ENCODE measurements at regions not wholly inside any gene's neighbourhood (a gene's known extent, or its start where the extent isn't known, plus 50 kb on each side); places are given as distances from the start of the nearest gene placed in this dataset.

DNA sequence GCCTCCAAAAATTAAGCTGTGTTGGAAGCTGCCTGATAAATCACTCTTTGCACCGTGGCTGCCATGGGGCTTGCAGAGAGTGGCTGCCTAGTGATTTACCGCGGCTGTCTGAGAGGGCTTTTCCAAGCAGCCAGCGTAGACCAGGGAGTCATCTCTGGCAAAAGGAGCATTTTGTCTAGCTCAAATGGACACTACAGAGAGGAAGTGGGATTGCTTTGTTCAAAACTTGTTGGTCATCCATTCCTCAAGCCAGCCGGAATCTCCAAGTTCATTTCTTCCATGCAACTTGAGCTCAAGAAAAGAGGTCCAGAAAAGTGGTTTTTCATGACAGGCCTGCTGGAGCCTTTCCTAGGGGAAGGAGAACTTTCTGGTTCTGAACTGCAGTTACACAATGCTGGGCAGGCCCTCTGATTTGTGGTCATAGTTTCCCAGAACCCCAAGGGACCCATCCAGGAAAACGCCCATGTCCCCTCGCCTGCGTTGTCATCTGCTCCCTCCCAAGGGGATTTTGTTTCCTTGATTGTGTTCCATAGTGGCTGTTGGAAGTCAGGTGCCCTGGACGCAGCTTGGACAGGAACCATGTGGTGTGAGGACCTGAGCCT is 108.1 kb downstream of the TRIB2 start:
- DNase-seq (ENCODE audit: low spot score), result no peak
- TF ChIP-seq, protein P1, sequence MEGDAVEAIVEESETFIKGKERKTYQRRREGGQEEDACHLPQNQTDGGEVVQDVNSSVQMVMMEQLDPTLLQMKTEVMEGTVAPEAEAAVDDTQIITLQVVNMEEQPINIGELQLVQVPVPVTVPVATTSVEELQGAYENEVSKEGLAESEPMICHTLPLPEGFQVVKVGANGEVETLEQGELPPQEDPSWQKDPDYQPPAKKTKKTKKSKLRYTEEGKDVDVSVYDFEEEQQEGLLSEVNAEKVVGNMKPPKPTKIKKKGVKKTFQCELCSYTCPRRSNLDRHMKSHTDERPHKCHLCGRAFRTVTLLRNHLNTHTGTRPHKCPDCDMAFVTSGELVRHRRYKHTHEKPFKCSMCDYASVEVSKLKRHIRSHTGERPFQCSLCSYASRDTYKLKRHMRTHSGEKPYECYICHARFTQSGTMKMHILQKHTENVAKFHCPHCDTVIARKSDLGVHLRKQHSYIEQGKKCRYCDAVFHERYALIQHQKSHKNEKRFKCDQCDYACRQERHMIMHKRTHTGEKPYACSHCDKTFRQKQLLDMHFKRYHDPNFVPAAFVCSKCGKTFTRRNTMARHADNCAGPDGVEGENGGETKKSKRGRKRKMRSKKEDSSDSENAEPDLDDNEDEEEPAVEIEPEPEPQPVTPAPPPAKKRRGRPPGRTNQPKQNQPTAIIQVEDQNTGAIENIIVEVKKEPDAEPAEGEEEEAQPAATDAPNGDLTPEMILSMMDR (conservative IDR thresholded peaks at IDR 0.05; ENCODE audit: low read depth), result no peak
- CTCF ChIA-PET, result interaction anchor here (0.6 to 0.7 kb wide), 2 partner anchors 27 to 1249 kb away, joined by 3 to 5 read pairs; no protein-coding TSS in a partner anchor
- POLR2A ChIA-PET (ENCODE audit: low non-redundant PET), result no interaction called here
- no peak overlapping the region; the same call in 1 of the 2 replicates for H3K27ac ChIP-seq

DNA sequence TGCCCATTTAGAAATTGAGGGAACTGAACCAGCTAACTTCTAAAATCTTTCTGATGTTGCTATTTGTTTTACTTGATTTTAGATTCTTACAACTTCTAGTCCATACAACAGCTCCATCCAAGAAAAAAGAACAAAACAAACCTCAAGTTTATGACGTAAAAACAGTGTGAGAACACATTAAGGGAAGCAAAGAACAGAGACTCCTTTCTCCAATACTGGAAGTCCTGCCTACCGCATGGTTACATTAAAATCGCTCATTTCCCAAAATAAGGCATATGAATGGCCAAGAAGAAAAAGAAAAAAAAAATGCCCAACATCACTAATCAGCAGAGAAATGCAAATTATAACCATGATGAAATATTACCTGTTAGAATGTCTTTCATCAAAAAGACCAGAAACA is 110.0 kb downstream of the TRIB2 start:
- TF ChIP-seq, protein P1 (conservative IDR thresholded peaks at IDR 0.05; ENCODE audit: low read depth), result no peak
- ChIA-PET CTCF (no interaction called here), POLR2A (ENCODE audit: low non-redundant PET) (no interaction called here)
- no peak overlapping the region for H3K27ac ChIP-seq
- no peak for DNase-seq (ENCODE audit: low spot score)

DNA sequence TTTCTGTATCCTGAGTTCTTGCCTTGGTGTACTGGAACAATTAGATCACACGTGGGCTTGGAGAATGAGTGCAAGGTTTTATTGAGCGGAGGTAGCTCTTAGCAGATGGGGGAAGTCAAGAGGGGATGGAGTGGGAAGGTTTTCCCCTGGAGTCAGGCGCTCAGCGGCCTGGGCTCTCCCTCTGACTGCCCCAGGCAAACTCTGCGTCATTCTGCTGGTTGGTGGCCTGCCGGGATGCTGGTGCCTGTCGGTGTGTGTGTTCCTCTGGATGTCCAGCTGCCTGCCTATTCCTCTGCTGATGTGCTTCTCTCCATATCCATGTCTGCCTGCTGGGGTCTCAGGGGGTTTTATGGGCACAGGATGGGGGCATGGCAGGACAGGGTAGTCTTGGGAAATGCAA is 111.0 kb downstream of the TRIB2 start:
- TF ChIP-seq, protein P1 (conservative IDR thresholded peaks at IDR 0.05; ENCODE audit: low read depth), result no peak
- no peak overlapping the region for H3K27ac ChIP-seq
- ChIA-PET CTCF (interaction anchor here (0.6 kb wide), 1 partner anchor 29 kb away, joined by 3 read pairs; no protein-coding TSS in a partner anchor), POLR2A (ENCODE audit: low non-redundant PET) (no interaction called here)
- DNase-seq (ENCODE audit: low spot score), result no peak

DNA sequence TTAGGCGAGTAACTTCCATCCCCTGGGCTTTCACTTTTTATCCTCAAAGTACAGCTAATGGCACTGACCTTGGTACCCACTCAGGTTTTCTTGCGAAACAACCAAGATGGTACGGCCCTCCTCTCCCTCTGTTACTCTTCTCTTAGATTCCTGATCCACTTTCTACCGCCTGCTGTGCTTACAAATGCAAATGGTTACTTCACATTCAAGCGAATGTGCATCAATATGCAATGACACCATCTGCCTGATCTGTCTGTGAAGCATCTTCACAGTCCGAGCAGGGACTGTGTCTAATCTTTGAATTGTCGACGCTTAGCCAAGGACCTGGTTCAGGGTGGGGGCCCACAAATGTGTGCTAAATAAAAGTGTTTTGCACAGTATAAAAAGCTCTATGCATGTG is 112.2 kb downstream of the TRIB2 start:
- POLR2A ChIA-PET (ENCODE audit: low non-redundant PET), result no interaction called here
- TF ChIP-seq, protein P1 (conservative IDR thresholded peaks at IDR 0.05; ENCODE audit: low read depth), result no peak
- CTCF ChIA-PET, result no interaction called here

DNA sequence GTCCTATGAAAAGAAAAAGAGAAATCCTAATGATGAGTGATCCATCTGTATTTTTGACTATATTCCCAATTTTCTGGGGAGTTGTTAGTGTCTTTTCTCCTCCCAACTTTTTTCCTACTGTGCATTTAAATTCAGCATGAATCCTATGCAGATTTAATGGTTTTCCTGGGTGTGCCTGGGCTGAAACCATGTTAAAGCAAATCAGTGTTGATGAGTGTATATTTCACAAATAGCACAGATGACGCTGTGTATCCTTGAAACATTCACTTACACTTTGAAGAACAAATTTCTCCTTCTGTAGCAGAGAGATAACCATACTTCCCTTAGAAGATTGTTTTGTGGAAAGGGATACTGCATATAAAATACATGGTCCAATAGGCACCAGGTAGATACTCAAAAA is 114.3 kb downstream of the TRIB2 start:
- DNase-seq (ENCODE audit: low spot score), result no peak
- ChIA-PET POLR2A (ENCODE audit: low non-redundant PET) (no interaction called here), CTCF (no interaction called here)
- no peak overlapping the region for H3K27ac ChIP-seq
- TF ChIP-seq, protein P1 (conservative IDR thresholded peaks at IDR 0.05; ENCODE audit: low read depth), result no peak

More for the DNA sequence above, 112.2 kb downstream of the TRIB2 start:
- DNase-seq (ENCODE audit: low spot score), result no peak
- H3K27ac ChIP-seq, result no peak overlapping the region

DNA sequence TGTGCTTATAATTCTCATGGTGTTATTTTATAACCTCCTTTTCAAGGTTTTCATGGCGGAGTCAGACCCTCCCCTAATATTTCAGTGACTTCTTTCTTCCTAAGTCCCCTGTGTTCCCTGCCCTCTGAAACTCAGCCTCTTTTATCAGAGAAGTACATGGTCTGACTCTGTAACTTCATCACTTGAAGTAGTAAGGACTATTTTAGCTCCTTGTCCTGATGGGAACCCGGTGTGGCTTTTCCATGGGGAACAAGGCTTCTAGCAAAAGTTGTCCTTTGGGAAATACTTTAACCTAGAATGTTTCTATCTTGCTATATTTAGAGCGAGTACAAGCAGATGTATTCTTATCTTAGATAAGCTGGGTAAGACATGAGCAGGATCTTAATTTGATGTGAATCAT is 117.5 kb downstream of the TRIB2 start:
- no peak for DNase-seq (ENCODE audit: low spot score)
- ChIA-PET CTCF (interaction anchor here (0.6 kb wide), 1 partner anchor 100 kb away, joined by 3 read pairs; no protein-coding TSS in a partner anchor), POLR2A (ENCODE audit: low non-redundant PET) (no interaction called here)

More for the DNA sequence above, 117.5 kb downstream of the TRIB2 start:
- no peak overlapping the region for H3K27ac ChIP-seq
- TF ChIP-seq, protein P1 (conservative IDR thresholded peaks at IDR 0.05; ENCODE audit: low read depth), result no peak

All from RWPE1 (cell line).